ENCODE measurements at regions not wholly inside any gene's neighbourhood (a gene's known extent, or its start where the extent isn't known, plus 50 kb on each side); places are given as distances from the start of the nearest gene placed in this dataset.

DNA sequence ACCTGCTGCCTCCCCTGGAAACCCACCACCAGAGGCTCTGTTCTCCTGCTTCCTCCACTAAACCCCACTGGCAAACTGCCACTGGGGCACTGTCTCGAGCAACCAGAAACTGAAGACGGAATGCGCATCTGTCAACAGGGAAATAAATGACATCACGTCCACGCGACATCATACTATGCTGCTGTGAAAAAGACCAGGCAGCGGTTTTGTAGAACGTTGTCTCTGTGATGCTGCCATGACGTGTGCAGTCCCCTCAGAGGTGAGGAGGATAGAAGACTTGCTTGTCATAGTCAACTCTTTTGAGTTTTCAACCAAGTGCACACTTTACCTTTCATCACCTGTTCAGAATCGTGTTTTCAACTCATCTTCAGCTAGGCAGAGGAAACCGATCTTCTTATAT, 203.0 kb upstream of the IGF1R start:
- H3K4me1 ChIP-seq = peaks cover 0 to 8% (median 0%) of the 10 kb centered on the region in 3 donors
- TF ChIP-seq POLR2AphosphoS5 (IDR thresholded peaks at IDR 0.05) (no peak), EP300 (IDR thresholded peaks at IDR 0.05) (no peak), POLR2A (IDR thresholded peaks at IDR 0.05) (no peak)
- TF ChIP-seq, protein P1, sequence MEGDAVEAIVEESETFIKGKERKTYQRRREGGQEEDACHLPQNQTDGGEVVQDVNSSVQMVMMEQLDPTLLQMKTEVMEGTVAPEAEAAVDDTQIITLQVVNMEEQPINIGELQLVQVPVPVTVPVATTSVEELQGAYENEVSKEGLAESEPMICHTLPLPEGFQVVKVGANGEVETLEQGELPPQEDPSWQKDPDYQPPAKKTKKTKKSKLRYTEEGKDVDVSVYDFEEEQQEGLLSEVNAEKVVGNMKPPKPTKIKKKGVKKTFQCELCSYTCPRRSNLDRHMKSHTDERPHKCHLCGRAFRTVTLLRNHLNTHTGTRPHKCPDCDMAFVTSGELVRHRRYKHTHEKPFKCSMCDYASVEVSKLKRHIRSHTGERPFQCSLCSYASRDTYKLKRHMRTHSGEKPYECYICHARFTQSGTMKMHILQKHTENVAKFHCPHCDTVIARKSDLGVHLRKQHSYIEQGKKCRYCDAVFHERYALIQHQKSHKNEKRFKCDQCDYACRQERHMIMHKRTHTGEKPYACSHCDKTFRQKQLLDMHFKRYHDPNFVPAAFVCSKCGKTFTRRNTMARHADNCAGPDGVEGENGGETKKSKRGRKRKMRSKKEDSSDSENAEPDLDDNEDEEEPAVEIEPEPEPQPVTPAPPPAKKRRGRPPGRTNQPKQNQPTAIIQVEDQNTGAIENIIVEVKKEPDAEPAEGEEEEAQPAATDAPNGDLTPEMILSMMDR (IDR thresholded peaks at IDR 0.05) = no peak
- WGBS, 2 donors (ENCODE audit: low coverage in 1 of 2) = 79 to 85% methylated on average over 8 to 10 of the region's 11 CpGs
- no peaks in the 10 kb centered on the region for H3K9me3 ChIP-seq
- no peak overlapping the region for H3K4me3 ChIP-seq
- no peaks in the 10 kb centered on the region for H3K36me3 ChIP-seq
- no peak for ATAC-seq
- H3K27ac ChIP-seq = no peak overlapping the region
- peaks cover 8% of the 10 kb centered on the region for H3K27me3 ChIP-seq

DNA sequence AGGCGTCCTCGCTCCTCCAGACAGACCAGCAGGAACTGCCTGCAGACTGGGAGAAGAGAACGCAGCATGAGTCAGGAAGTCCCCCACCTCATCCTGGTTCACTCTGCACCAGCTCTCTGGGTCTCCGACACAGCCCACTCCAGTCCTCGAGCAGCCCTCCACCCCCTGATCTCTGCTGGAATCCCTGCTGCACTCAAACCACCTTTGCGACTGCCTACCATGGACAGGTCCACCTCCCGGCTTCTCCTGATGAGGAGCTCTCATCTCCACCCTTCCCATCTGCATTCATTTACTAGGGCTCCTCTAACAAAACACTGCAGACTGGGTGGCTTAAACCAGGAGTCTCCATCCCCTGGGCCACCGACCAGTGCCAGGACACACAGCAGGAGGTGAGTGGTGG, 202.3 kb upstream of the IGF1R start:
- WGBS, 2 donors (ENCODE audit: low coverage in 1 of 2) = 60% methylated on average over 7 of the region's 8 CpGs; no CpG with 5 or more reads in 1 of the 2 donors
- no peak for ATAC-seq
- H3K27ac ChIP-seq = no peak overlapping the region
- H3K4me3 ChIP-seq = no peak overlapping the region
- TF ChIP-seq EP300 (IDR thresholded peaks at IDR 0.05) = no peak
- no peak for TF ChIP-seq POLR2AphosphoS5 (IDR thresholded peaks at IDR 0.05)
- TF ChIP-seq POLR2A (IDR thresholded peaks at IDR 0.05) = no peak
- TF ChIP-seq, protein P1 (IDR thresholded peaks at IDR 0.05) = no peak
- peaks cover 11% of the 10 kb centered on the region for H3K27me3 ChIP-seq
- H3K9me3 ChIP-seq = no peaks in the 10 kb centered on the region
- no peaks in the 10 kb centered on the region for H3K36me3 ChIP-seq
- H3K4me1 ChIP-seq = peaks cover 0 to 8% (median 0%) of the 10 kb centered on the region in 3 donors

DNA sequence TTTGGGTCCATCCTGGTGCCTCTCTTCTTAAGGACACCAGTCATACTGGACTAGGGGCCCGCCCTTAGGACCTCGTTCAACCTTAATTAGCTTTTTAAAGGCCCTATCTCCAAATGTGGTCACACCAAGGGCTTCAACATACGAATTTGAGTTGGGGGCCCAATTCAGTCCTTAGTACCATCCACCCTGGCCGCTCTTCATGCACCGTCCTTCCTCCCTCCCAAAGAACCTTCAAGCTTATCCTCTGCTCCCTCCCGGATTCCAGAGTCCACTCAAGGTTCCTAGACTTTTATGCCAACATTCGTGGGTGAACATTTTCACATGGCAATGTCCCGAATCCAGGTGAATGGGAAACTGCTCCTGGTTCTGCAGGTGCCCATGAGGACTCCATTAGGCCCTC, 201.3 kb upstream of the IGF1R start:
- 79 to 83% methylated on average over 7 to 8 of the region's 8 CpGs for WGBS, 2 donors (ENCODE audit: low coverage in 1 of 2)
- H3K9me3 ChIP-seq = no peaks in the 10 kb centered on the region
- TF ChIP-seq POLR2AphosphoS5 (IDR thresholded peaks at IDR 0.05) (no peak), EP300 (IDR thresholded peaks at IDR 0.05) (no peak), POLR2A (IDR thresholded peaks at IDR 0.05) (no peak)
- TF ChIP-seq, protein P1 (IDR thresholded peaks at IDR 0.05) = no peak
- H3K4me1 ChIP-seq = peaks cover 0 to 8% (median 0%) of the 10 kb centered on the region in 3 donors
- no peak overlapping the region for H3K27ac ChIP-seq
- H3K4me3 ChIP-seq = no peak overlapping the region
- no peak for ATAC-seq
- H3K36me3 ChIP-seq = no peaks in the 10 kb centered on the region
- H3K27me3 ChIP-seq = peaks cover 11% of the 10 kb centered on the region

DNA sequence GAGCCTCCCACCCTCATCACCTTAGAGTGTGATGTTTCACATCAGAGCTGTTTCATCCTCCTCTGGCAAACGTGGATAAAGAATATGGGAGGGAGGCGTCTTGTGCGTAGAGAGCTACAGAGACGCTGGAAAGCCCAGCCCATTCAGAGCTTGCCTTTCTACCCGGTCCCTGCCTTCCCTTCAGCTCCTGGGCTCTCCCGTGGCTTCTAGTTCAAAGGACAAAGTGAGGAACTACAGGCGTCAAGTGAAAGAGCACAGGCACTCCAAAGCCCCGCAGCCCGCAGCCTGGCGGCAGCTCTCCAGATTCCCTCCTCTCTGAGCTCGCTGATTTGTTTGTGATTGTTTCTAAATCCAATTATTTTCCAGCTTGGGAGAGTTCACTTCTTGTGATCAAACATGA, 197.1 kb upstream of the IGF1R start:
- ATAC-seq = no peak
- H3K27ac ChIP-seq = no peak overlapping the region
- H3K36me3 ChIP-seq = no peaks in the 10 kb centered on the region
- H3K9me3 ChIP-seq = no peaks in the 10 kb centered on the region
- peaks cover 7% of the 10 kb centered on the region for H3K27me3 ChIP-seq
- no peak for TF ChIP-seq POLR2AphosphoS5 (IDR thresholded peaks at IDR 0.05)
- no peak overlapping the region for H3K4me3 ChIP-seq
- no peaks in the 10 kb centered on the region for H3K4me1 ChIP-seq
- WGBS, 2 donors (ENCODE audit: low coverage in 1 of 2) = 48 to 54% methylated on average over 10 of the region's 11 CpGs

DNA sequence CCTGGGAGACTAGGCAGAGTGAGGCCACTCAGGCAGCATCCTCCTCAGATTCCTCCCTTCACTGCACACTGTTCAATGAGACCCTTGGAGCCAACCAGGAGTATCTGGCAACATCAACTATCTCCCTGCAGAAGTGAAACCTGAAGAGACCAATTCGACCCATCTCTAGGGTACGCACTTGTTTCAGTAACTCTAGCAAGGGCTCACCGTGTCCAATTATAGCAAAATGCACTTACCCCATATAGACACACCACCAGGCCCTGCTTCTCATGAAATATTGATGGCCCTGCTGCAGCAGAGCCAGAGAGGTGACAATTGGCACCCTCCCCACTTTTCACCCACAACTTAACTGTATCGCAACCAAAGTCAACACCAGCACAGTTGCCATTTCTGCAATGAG, 196.1 kb upstream of the IGF1R start:
- peaks cover 7% of the 10 kb centered on the region for H3K27me3 ChIP-seq
- no peak for ATAC-seq
- H3K9me3 ChIP-seq = no peaks in the 10 kb centered on the region
- TF ChIP-seq, protein P1 (IDR thresholded peaks at IDR 0.05) = no peak
- TF ChIP-seq EP300 (IDR thresholded peaks at IDR 0.05) = no peak
- no peak for TF ChIP-seq POLR2AphosphoS5 (IDR thresholded peaks at IDR 0.05)
- TF ChIP-seq POLR2A (IDR thresholded peaks at IDR 0.05) = no peak
- H3K27ac ChIP-seq = no peak overlapping the region
- WGBS, 2 donors (ENCODE audit: low coverage in 1 of 2) = 83 to 86% methylated on average over 3 of the region's 4 CpGs
- H3K4me3 ChIP-seq = no peak overlapping the region
- H3K36me3 ChIP-seq = no peaks in the 10 kb centered on the region
- H3K4me1 ChIP-seq = no peaks in the 10 kb centered on the region

Measured in gastroesophageal sphincter (tissue), 4 donors.